Transverse colon (tissue), 4 donors: ENCODE measurements at regions not wholly inside any gene's neighbourhood (a gene's known extent, or its start where the extent isn't known, plus 50 kb on each side); places are given as distances from the start of the nearest gene placed in this dataset.

Source experiments
- DNase-seq: peaks from one replicate; pipeline ENCODE4 v3.0.0-alpha.2; 2019
- H3K27ac ChIP-seq, 4 donors: fragments of 200-600 bp; sonication (generic); 2 replicates each; pipeline ENCODE4 v1.5.1; 2016 to 2018; ENCODE audit warnings: inconsistent platforms in 4 of 4
- H3K27me3 ChIP-seq: fragments of 200-600 bp; sonication (generic); 2 replicates; pipeline ENCODE4 v1.5.1; 2017; ENCODE audit warnings: inconsistent platforms
- H3K36me3 ChIP-seq, 4 donors: fragments of 200-600 bp; sonication (generic); 2 replicates each; pipeline ENCODE4 v1.5.1; 2017 to 2019; ENCODE audit warnings: inconsistent platforms in 4 of 4
- H3K4me1 ChIP-seq, 4 donors: fragments of 200-600 bp; sonication (generic); 2 replicates each; pipeline ENCODE4 v1.5.1; 2017 to 2020; ENCODE audit warnings: inconsistent platforms in 4 of 4
- H3K4me3 ChIP-seq, 4 donors: fragments of 200-600 bp; sonication (generic); 1 replicate in 1 of 4; 2 replicates in 3 of 4; pipeline versions ENCODE4 v1.5.1 to v1.6.1; 2017 to 2019; ENCODE audit warnings: inconsistent platforms in 4 of 4
- H3K9me3 ChIP-seq, 2 donors: fragments of 200-600 bp; sonication (generic); 2 replicates each; pipeline ENCODE4 v1.5.1; 2017 to 2019; ENCODE audit warnings: inconsistent platforms in 2 of 2
- CTCF ChIP-seq, 5 experiments: fragments of 200-600 bp in 3 of 5; fragments of 450-650 bp in 2 of 5; sonication (generic) in 3 of 5; IDR thresholded peaks; 1 replicate in 2 of 5; 2 replicates in 3 of 5; pipeline ENCODE4 v1.5.1; 2016 to 2017; ENCODE audit warnings: antibody characterized with exemption in 5 of 5, inconsistent platforms in 3 of 5, mild to moderate bottlenecking in 2 of 5, moderate library complexity in 1 of 5
- EP300 ChIP-seq: sonication (generic); formaldehyde crosslinking; IDR thresholded peaks from one replicate; pipeline ENCODE4 v1.6.1; 2017; ENCODE audit warnings: antibody characterized with exemption, low read depth
- POLR2A ChIP-seq: fragments of 450-650 bp; IDR thresholded peaks from one replicate; pipeline ENCODE4 v1.6.1; 2016; ENCODE audit warnings: antibody characterized with exemption, mild to moderate bottlenecking, moderate library complexity
- POLR2AphosphoS5 ChIP-seq, 3 donors: sonication (generic); formaldehyde crosslinking; IDR thresholded peaks; one replicate each; pipeline ENCODE4 v1.6.1; 2016; ENCODE audit warnings: antibody characterized with exemption in 3 of 3
- WGBS, 2 donors: methylation state at CpG; one replicate each; pipeline ENCODE4 v1.1.5; 2018; ENCODE audit warnings: low coverage in 1 of 2; 5-methylcytosine and 5-hydroxymethylcytosine counted together
- in situ Hi-C, 4 donors: fragments of 200-750 bp; cut with MboI; loops; one replicate each; pipeline versions ENCODE4 v1.15.0 to v1.15.1; 2017; ENCODE audit warnings: low sequenced_read_pairs in 3 of 4, low pct_ligation_motif_present in 1 of 4, low pct_unique_long_range_greater_than_20kb in 1 of 4
- intact Hi-C: fragments of 100-400 bp; cut with DNase I; formaldehyde crosslinking; loops from one replicate; pipeline ENCODE4 v1.15.1; 2023; ENCODE audit warnings: low total_unique reads

GRCh38 chr13:65733110-65733509 lies 1497.0 kb downstream of the PCDH9 start:
- TF ChIP-seq POLR2AphosphoS5 (IDR thresholded peaks at IDR 0.05), result no peak
- no peak for TF ChIP-seq CTCF (IDR thresholded peaks at IDR 0.05)
- no peak for TF ChIP-seq POLR2A
- no peak for TF ChIP-seq EP300
- in situ Hi-C loops (no loop called here), intact Hi-C loops (no loop called here)
- WGBS, 2 donors, result 40 to 74% methylated on average over 1 of the region's 1 CpG
- H3K4me1 ChIP-seq, result no peaks in the 10 kb centered on the region
- no peaks in the 10 kb centered on the region for H3K36me3 ChIP-seq
- H3K4me3 ChIP-seq, result no peak overlapping the region
- no peak for DNase-seq
- peaks cover 0 to 2% of the 10 kb centered on the region in 2 donors for H3K9me3 ChIP-seq
- no peak overlapping the region for H3K27ac ChIP-seq
- no peaks in the 10 kb centered on the region for H3K27me3 ChIP-seq

- no peak for DNase-seq
- intact Hi-C loops (no loop called here), in situ Hi-C loops (no loop called here)
- no peak for TF ChIP-seq POLR2A
- no peak for TF ChIP-seq CTCF (IDR thresholded peaks at IDR 0.05)
- no peak for TF ChIP-seq POLR2AphosphoS5 (IDR thresholded peaks at IDR 0.05)
- TF ChIP-seq EP300, result no peak
- WGBS, 2 donors, result 75 to 79% methylated on average over 4 of the region's 4 CpGs
- H3K27me3 ChIP-seq, result no peaks in the 10 kb centered on the region
- no peaks in the 10 kb centered on the region for H3K9me3 ChIP-seq
- H3K36me3 ChIP-seq, result no peaks in the 10 kb centered on the region
- no peak overlapping the region for H3K4me3 ChIP-seq
- no peak overlapping the region for H3K27ac ChIP-seq
- no peaks in the 10 kb centered on the region for H3K4me1 ChIP-seq
These were observed 1503.1 kb downstream of the PCDH9 start for GRCh38 chr13:65727070-65727469.

- H3K4me1 ChIP-seq, result no peaks in the 10 kb centered on the region
- H3K9me3 ChIP-seq, result peaks cover 0 to 4% of the 10 kb centered on the region in 2 donors
- H3K4me3 ChIP-seq, result no peak overlapping the region
- in situ Hi-C loops, result no loop called here
- DNase-seq, result no peak
- H3K36me3 ChIP-seq, result no peaks in the 10 kb centered on the region
- H3K27me3 ChIP-seq, result no peaks in the 10 kb centered on the region
- intact Hi-C loops, result no loop called here
- TF ChIP-seq POLR2AphosphoS5 (IDR thresholded peaks at IDR 0.05), result no peak
- no peak for TF ChIP-seq POLR2A
- no peak for TF ChIP-seq EP300
- TF ChIP-seq CTCF (IDR thresholded peaks at IDR 0.05), result no peak
- 73 to 79% methylated on average over 3 of the region's 3 CpGs for WGBS, 2 donors
- no peak overlapping the region for H3K27ac ChIP-seq
These were observed 1505.1 kb downstream of the PCDH9 start for GRCh38 chr13:65725006-65725405.

- in situ Hi-C loops, result no loop called here
- Histone ChIP-seq H3K4me3 (no peak overlapping the region), H3K9me3 (peaks cover 0 to 4% of the 10 kb centered on the region in 2 donors), H3K36me3 (no peaks in the 10 kb centered on the region), H3K27me3 (no peaks in the 10 kb centered on the region), H3K27ac (no peak overlapping the region), H3K4me1 (no peaks in the 10 kb centered on the region)
- DNase-seq, result no peak
- intact Hi-C loops, result no loop called here
- TF ChIP-seq POLR2A (no peak), EP300 (no peak), CTCF (IDR thresholded peaks at IDR 0.05) (no peak), POLR2AphosphoS5 (IDR thresholded peaks at IDR 0.05) (no peak)
- WGBS, 2 donors, result 69 to 79% methylated on average over 3 to 4 of the region's 4 CpGs
These were observed 1505.9 kb downstream of the PCDH9 start for GRCh38 chr13:65724226-65724625.
